HepG2 (cell line): ENCODE measurements at regions not wholly inside any gene's neighbourhood (a gene's known extent, or its start where the extent isn't known, plus 50 kb on each side); places are given as distances from the start of the nearest gene placed in this dataset.
A peak's percentile ranks its signal among the peaks of the same experiment; 100 is the strongest.

Source experiments
- ATAC-seq: fragments of 200-7000 bp; cut with Tn5 transposase; 3 replicates; pipeline ENCODE4 v1.9.1; 2020; ENCODE audit warnings: mild to moderate bottlenecking, moderate library complexity
- BruUV-seq: library from RNA; stranded (reverse); fragments of 400-500 nt; replicated peaks from 2 replicates; lab custom pipeline; 2021; lab: Mats Ljungman, UMichigan
- CTCF ChIA-PET: fragments of 300-600 bp; formaldehyde crosslinking; extraction: SDS; loops from one replicate; lab custom pipeline; 2021; ENCODE audit warnings: low total read pairs, inconsistent platforms, low intra/inter-chr PET ratio; lab: Yijun Ruan, JAX
- POLR2A ChIA-PET: fragments of 350-600 bp; sonication (Branson Sonifier 250); formaldehyde crosslinking; loops from one replicate; lab custom pipeline; 2020; ENCODE audit warnings: antibody characterized with exemption, inconsistent platforms; lab: Yijun Ruan, JAX
- DNase-seq: peaks from one replicate; pipeline ENCODE4 v3.0.0-alpha.2; 2015; ENCODE audit warnings: low spot score
- FAIRE-seq: peaks from 3 replicates; lab custom pipeline; 2011; peaks lifted over from hg19 to GRCh38; lab: Jason Lieb, UNC
- H2AFZ ChIP-seq: one replicate; pipeline ENCODE4 v1.6.1; 2011; ENCODE audit warnings: low read length, inconsistent platforms
- H3K27ac ChIP-seq: fragments of 300-600 bp; 3 replicates; pipeline ENCODE4 v1.8.0; 2011; ENCODE audit warnings: mixed run types, mild to moderate bottlenecking, mixed read lengths, low read length, inconsistent platforms; ENCODE audit not compliant: insufficient read depth; ENCODE audit errors: extremely low read length
- H3K27me3 ChIP-seq, 2 experiments: fragments of 200-600 bp in 1 of 2; 2 replicates in 1 of 2; 3 replicates in 1 of 2; pipeline versions ENCODE4 v1.6.0 to v1.8.0; 2011; ENCODE audit warnings: low read length in 2 of 2, mild to moderate bottlenecking in 2 of 2, moderate library complexity in 2 of 2, inconsistent platforms in 1 of 2; ENCODE audit not compliant: insufficient read depth in 2 of 2, control insufficient read depth in 1 of 2
- H3K36me3 ChIP-seq, 2 experiments: fragments of 200-600 bp in 1 of 2; replicated peaks in 1 of 2; 2 replicates in 1 of 2; 3 replicates in 1 of 2; pipeline versions ENCODE4 v1.5.1 to v1.8.0; 2011; ENCODE audit warnings: low read length in 2 of 2, inconsistent platforms in 1 of 2; ENCODE audit not compliant: insufficient read depth in 2 of 2, control insufficient read depth in 1 of 2
- H3K4me1 ChIP-seq: 2 replicates; pipeline ENCODE4 v1.5.1; 2012; ENCODE audit warnings: low read length, inconsistent platforms; ENCODE audit not compliant: insufficient read depth
- H3K4me2 ChIP-seq: 2 replicates; pipeline ENCODE4 v1.6.0; 2011; ENCODE audit warnings: low read depth, low read length, inconsistent platforms
- H3K4me3 ChIP-seq, 3 experiments: fragments of 200-600 bp in 1 of 3; sonication (generic), shearing (Covaris generic) in 1 of 3; replicated peaks in 1 of 3; 2 replicates each; pipeline ENCODE4 v1.5.1; 2011 to 2016; ENCODE audit warnings: low read length in 3 of 3, inconsistent platforms in 2 of 3, low read depth in 2 of 3, mild to moderate bottlenecking in 2 of 3, control low read depth in 1 of 3, mixed read lengths in 1 of 3; ENCODE audit not compliant: insufficient read depth in 1 of 3
- H3K79me2 ChIP-seq: one replicate; pipeline ENCODE4 v1.6.1; 2011; ENCODE audit warnings: low read length, inconsistent platforms; ENCODE audit not compliant: insufficient read depth
- H3K9ac ChIP-seq: 2 replicates; pipeline ENCODE4 v1.6.0; 2011; ENCODE audit warnings: mild to moderate bottlenecking, low read depth, low read length, inconsistent platforms; ENCODE audit not compliant: insufficient read depth
- H3K9me3 ChIP-seq: 2 replicates; pipeline ENCODE4 v1.5.1; 2012; ENCODE audit warnings: mild to moderate bottlenecking, low read length
- H4K20me1 ChIP-seq: 2 replicates; pipeline ENCODE4 v1.6.0; 2011; ENCODE audit warnings: inconsistent platforms, mild to moderate bottlenecking, low read length, moderate library complexity; ENCODE audit not compliant: insufficient read depth
- ELF1 ChIP-seq: sonication (generic); formaldehyde crosslinking; IDR thresholded peaks from 2 replicates; pipeline ENCODE4 v1.4.0; 2020; ENCODE audit warnings: missing genetic modification reagents
- JUND ChIP-seq: sonication (generic); formaldehyde crosslinking; IDR thresholded peaks from 2 replicates; pipeline ENCODE4 v1.8.0; 2022; ENCODE audit warnings: mild to moderate bottlenecking, missing genetic modification reagents
- KDM5B ChIP-seq: sonication (generic); formaldehyde crosslinking; IDR thresholded peaks from 2 replicates; pipeline ENCODE4 v1.4.0; 2020; ENCODE audit warnings: missing genetic modification reagents, mild to moderate bottlenecking, borderline replicate concordance
- NFYC ChIP-seq: IDR thresholded peaks from 2 replicates; pipeline ENCODE4 v1.6.1; 2016; ENCODE audit warnings: missing genetic modification reagents, missing compliant biosample characterization
- SP4 ChIP-seq: sonication (generic); formaldehyde crosslinking; IDR thresholded peaks from 2 replicates; pipeline ENCODE4 v1.8.1; 2023; ENCODE audit warnings: mild to moderate bottlenecking, missing genetic modification reagents
- STAG1 ChIP-seq: sonication (generic); formaldehyde crosslinking; IDR thresholded peaks from 2 replicates; pipeline ENCODE4 v1.4.0; 2020; ENCODE audit warnings: missing genetic modification reagents
- WGBS: methylation state at CpG from one replicate; pipeline ENCODE4 v1.1.6; 2017; ENCODE audit warnings: low lambda C conversion rate; 5-methylcytosine and 5-hydroxymethylcytosine counted together
- in situ Hi-C: cut with HindIII; loops from 2 replicates; pipeline ENCODE4 v1.10.0; 2017; ENCODE audit warnings: low pct_unique_long_range_greater_than_20kb; ENCODE audit not compliant: extremely low pct_ligation_motif_present
- intact Hi-C: fragments of 100-400 bp; cut with micrococcal nuclease; formaldehyde crosslinking; loops from one replicate; pipeline ENCODE4 v1.10.0; 2022; ENCODE audit not compliant: unreplicated experiment
- TF ChIP-seq, protein P1 (sequence below): sonication (generic); formaldehyde crosslinking; IDR thresholded peaks from 2 replicates; pipeline ENCODE4 v1.4.0; 2020; ENCODE audit warnings: missing genetic modification reagents, borderline replicate concordance
- TF ChIP-seq, protein P2 (sequence below): sonication (generic); formaldehyde crosslinking; IDR thresholded peaks from 2 replicates; pipeline ENCODE4 v1.4.0; 2020; ENCODE audit warnings: mild to moderate bottlenecking, missing genetic modification reagents, borderline replicate concordance
- TF ChIP-seq, protein P3 (sequence below): sonication (generic); formaldehyde crosslinking; IDR thresholded peaks from 2 replicates; pipeline ENCODE4 v1.5.0; 2020; ENCODE audit warnings: mild to moderate bottlenecking, missing genetic modification reagents, moderate library complexity
- TF ChIP-seq, protein P4 (sequence below): sonication (generic); formaldehyde crosslinking; IDR thresholded peaks from 2 replicates; pipeline ENCODE4 v1.5.1; 2020; ENCODE audit warnings: mild to moderate bottlenecking, missing genetic modification reagents

DNA sequence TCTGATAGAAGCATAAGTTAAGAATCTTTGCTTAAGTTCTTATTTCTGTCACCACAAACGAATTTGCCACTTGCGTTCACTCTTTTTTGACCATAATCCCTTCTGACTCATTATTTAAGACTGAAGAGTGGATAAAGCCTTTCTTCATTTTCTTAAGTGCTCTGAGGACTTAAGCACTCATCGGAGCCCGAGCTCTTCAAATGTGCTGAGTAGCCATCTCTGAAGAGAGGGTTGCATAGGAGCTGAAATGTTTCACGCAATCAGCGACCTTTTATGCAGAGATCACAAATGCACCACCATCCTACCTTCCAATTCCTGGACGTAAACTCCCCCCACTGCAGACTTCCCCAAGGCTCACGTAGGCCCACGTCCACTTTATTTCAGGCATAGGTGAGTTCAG, 699.2 kb downstream of the IRX1 start (continued):
- TF ChIP-seq, protein P1, sequence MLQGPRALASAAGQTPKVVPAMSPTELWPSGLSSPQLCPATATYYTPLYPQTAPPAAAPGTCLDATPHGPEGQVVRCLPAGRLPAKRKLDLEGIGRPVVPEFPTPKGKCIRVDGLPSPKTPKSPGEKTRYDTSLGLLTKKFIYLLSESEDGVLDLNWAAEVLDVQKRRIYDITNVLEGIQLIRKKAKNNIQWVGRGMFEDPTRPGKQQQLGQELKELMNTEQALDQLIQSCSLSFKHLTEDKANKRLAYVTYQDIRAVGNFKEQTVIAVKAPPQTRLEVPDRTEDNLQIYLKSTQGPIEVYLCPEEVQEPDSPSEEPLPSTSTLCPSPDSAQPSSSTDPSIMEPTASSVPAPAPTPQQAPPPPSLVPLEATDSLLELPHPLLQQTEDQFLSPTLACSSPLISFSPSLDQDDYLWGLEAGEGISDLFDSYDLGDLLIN: no peak
- no peak for TF ChIP-seq SP4 (CRISPR knock-in tag)
- TF ChIP-seq, protein P2, sequence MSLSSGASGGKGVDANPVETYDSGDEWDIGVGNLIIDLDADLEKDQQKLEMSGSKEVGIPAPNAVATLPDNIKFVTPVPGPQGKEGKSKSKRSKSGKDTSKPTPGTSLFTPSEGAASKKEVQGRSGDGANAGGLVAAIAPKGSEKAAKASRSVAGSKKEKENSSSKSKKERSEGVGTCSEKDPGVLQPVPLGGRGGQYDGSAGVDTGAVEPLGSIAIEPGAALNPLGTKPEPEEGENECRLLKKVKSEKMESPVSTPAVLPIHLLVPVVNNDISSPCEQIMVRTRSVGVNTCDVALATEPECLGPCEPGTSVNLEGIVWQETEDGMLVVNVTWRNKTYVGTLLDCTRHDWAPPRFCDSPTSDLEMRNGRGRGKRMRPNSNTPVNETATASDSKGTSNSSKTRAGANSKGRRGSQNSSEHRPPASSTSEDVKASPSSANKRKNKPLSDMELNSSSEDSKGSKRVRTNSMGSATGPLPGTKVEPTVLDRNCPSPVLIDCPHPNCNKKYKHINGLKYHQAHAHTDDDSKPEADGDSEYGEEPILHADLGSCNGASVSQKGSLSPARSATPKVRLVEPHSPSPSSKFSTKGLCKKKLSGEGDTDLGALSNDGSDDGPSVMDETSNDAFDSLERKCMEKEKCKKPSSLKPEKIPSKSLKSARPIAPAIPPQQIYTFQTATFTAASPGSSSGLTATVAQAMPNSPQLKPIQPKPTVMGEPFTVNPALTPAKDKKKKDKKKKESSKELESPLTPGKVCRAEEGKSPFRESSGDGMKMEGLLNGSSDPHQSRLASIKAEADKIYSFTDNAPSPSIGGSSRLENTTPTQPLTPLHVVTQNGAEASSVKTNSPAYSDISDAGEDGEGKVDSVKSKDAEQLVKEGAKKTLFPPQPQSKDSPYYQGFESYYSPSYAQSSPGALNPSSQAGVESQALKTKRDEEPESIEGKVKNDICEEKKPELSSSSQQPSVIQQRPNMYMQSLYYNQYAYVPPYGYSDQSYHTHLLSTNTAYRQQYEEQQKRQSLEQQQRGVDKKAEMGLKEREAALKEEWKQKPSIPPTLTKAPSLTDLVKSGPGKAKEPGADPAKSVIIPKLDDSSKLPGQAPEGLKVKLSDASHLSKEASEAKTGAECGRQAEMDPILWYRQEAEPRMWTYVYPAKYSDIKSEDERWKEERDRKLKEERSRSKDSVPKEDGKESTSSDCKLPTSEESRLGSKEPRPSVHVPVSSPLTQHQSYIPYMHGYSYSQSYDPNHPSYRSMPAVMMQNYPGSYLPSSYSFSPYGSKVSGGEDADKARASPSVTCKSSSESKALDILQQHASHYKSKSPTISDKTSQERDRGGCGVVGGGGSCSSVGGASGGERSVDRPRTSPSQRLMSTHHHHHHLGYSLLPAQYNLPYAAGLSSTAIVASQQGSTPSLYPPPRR (CRISPR knock-in tag): no peak
- TF ChIP-seq JUND (CRISPR knock-in tag): no peak
- no peak for TF ChIP-seq KDM5B (CRISPR knock-in tag)

DNA sequence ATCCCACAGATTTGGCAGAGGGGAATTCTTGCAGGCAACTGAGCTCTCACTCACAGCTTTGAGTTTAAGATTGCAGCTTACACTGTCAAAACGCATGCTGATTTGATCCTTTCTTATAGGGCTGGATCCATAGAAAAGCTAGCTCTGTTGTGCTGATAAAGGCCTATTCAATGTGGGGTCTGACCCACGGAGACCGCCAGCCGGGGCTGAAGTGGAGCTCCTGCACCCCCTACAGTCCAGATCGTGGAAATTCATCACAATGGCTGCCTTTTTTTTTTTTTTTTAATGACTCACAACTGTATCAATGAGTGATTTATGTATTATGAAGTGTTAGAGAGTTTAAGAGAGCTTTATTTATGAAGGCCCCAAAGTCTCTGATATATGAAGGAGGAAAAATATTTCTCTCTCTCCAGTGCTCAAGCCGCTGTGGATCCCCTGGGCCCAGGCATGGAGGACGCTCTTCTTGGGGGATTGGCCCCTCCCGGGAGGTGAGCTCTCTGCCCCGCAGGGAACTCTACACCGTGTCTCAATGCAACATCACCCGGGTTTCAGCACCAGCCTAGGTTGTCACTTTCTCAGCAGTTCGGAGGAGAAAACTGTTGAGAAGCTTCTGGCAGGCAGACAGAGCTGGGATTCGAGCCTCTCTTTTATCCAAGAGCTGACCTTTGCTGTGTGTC, 700.2 kb downstream of the IRX1 start:
- in situ Hi-C loops: no loop called here
- Histone ChIP-seq H3K27me3 (no peaks in the 10 kb centered on the region), H2AFZ (no peak overlapping the region), H3K36me3 (no peaks in the 10 kb centered on the region), H3K4me1 (no peaks in the 10 kb centered on the region)
- BruUV-seq: no TSS peak
- DNase-seq: no peak
- WGBS: 7% methylated on average over 12 of the region's 13 CpGs
- CTCF ChIA-PET: no interaction called here
- intact Hi-C loops: no loop called here
- TF ChIP-seq ELF1 (CRISPR knock-in tag): no peak
- TF ChIP-seq NFYC: no peak
- TF ChIP-seq, protein P3, sequence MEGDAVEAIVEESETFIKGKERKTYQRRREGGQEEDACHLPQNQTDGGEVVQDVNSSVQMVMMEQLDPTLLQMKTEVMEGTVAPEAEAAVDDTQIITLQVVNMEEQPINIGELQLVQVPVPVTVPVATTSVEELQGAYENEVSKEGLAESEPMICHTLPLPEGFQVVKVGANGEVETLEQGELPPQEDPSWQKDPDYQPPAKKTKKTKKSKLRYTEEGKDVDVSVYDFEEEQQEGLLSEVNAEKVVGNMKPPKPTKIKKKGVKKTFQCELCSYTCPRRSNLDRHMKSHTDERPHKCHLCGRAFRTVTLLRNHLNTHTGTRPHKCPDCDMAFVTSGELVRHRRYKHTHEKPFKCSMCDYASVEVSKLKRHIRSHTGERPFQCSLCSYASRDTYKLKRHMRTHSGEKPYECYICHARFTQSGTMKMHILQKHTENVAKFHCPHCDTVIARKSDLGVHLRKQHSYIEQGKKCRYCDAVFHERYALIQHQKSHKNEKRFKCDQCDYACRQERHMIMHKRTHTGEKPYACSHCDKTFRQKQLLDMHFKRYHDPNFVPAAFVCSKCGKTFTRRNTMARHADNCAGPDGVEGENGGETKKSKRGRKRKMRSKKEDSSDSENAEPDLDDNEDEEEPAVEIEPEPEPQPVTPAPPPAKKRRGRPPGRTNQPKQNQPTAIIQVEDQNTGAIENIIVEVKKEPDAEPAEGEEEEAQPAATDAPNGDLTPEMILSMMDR (CRISPR knock-in tag): peak; percentile 33
- TF ChIP-seq STAG1 (CRISPR knock-in tag): 0 out of 2 replicates have a peak, but pooled peaks have one; percentile 4
- TF ChIP-seq, protein P4, sequence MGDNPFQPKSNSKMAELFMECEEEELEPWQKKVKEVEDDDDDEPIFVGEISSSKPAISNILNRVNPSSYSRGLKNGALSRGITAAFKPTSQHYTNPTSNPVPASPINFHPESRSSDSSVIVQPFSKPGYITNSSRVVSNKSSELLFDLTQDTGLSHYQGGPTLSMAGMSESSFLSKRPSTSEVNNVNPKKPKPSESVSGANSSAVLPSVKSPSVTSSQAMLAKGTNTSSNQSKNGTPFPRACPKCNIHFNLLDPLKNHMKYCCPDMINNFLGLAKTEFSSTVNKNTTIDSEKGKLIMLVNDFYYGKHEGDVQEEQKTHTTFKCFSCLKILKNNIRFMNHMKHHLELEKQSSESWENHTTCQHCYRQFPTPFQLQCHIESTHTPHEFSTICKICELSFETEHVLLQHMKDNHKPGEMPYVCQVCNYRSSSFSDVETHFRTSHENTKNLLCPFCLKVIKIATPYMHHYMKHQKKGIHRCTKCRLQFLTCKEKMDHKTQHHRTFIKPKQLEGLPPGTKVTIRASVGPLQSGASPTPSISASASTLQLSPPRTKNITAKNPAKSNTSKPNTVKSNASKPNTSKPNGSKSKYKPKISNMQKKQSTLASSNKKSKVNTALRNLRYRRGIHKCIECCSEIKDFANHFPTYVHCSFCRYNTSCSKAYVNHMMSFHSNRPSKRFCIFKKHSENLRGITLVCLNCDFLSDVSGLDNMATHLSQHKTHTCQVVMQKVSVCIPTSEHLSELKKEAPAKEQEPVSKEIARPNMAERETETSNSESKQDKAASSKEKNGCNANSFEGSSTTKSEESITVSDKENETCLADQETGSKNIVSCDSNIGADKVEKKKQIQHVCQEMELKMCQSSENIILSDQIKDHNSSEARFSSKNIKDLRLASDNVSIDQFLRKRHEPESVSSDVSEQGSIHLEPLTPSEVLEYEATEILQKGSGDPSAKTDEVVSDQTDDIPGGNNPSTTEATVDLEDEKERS: no peak
- TF ChIP-seq, all 625 proteins: peak for 2
- no peak for FAIRE-seq
- Histone ChIP-seq H3K4me2 (no peak overlapping the region), H3K4me3 (no peak overlapping the region), H3K27ac (no peak overlapping the region), H3K79me2 (no peaks in the 10 kb centered on the region), H4K20me1 (no peaks in the 10 kb centered on the region), H3K9ac (no peak overlapping the region), H3K9me3 (peaks cover 83% of the 10 kb centered on the region)
- POLR2A ChIA-PET: no interaction called here
- ATAC-seq: no peak
